SK-MEL-5 (cell line): ENCODE measurements at regions not wholly inside any gene's neighbourhood (a gene's known extent, or its start where the extent isn't known, plus 50 kb on each side); places are given as distances from the start of the nearest gene placed in this dataset.
"Not testable (repeated sequence)": the region's sequence is repeated elsewhere in the genome, so short reads cannot be mapped to it uniquely, and the experiment has no call there.

Experiments used
- DNase-seq: peaks from one replicate; pipeline ENCODE4 v3.0.0-alpha.2; 2016; ENCODE audit warnings: low read depth, low spot score
- in situ Hi-C: cut with HindIII; loops from 2 replicates; pipeline ENCODE4 v1.10.0; 2016; ENCODE audit warnings: low sequenced_read_pairs, high pct_unique_total_duplicates, low pct_unique_long_range_greater_than_20kb

DNA sequence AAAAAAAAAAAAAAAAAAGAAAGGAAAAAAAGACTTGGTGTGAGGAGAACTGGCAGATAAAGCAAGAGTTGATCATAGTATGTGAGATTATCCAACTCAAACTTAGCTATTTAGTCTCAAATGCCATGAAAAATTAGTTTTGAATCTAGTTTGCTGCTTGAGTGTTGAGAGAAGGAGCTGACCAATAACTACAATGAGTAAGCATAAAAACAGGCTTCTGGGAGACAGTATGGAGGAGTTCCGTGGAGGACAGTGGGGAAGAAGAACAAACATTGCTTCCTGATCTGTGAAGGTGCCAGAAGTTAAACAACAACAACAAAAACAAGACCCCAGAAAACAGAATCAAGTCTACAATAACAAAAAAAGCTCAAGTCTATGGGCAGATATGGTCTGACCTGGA, 317.1 kb upstream of the POT1 start:
- DNase-seq, result no peak
- in situ Hi-C loops, result no loop called here

GRCh38 chr7:125241548-125241947, 311.9 kb upstream of the POT1 start:
- no peak for DNase-seq
- in situ Hi-C loops, result no loop called here

DNA sequence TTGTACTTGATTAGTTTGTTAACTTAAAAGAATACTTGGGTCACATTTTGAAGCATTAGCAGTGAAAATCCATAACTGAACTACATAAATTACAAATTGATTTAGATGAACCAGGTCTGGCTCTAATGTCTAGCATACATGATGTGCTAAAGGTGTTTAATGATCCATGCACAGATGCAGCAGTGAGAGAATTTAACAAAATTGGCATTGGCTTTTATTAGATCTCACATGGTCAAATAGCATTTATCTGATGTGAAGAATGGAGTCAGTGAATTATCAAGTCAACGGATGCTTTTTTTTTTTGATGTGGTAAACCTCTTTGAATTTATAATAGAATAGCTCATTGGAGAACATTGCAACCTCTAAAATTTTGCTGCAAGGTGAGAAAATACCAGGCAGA, 293.0 kb upstream of the POT1 start:
- in situ Hi-C loops, result no loop called here
- DNase-seq, result no peak

DNA sequence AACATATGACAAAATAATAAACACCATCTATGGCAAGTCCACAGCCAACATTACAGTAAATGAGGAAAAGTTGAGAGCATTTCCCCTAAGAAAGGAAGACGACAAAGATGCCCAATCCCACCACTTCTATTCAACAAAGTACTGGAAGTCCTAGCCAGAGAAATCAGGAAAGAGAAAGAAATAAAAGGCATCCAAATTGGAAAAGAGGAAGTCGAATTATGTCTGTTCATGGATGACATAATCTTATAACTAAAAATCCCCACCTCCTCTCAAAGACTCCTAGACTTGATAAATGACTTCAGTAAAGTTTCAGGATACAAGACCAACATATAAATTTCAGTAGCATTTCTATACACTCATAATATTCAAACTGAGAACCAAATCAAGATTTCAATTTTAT, 288.5 kb upstream of the POT1 start:
- no peak for DNase-seq
- in situ Hi-C loops, result no loop called here

- in situ Hi-C loops, result no loop called here
- no peak for DNase-seq
These were observed 271.4 kb upstream of the POT1 start for GRCh38 chr7:125201002-125201401.

DNA sequence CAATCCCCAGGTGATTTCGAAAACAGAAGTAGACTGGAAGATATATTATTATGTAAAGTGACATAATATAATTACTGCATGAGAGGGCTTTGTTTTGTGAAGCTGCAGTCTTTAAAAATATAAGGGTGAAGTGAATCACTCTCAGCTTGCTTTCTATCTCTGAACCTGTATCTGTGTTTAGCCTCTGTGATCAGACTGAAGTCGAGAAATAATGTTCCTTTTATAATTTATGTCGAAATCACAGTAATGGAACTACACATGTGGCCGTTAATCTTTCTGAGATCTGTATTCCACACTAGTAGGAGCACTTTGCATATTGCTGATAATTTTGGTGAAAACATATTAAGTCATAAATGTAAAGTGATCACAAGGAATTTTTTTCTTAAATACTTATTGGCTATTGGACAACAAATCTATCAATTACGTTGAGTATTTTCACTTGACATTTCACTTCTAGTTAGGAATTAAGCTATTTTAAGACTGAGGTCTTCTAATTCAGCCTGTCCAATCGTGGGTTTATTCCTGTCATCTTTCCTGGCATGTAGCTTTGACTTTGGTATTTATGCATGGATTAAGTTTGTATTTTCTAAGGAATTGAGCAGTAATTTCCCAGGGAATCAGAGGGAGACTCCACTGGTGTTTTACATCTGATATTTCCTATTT, 268.2 kb upstream of the POT1 start:
- in situ Hi-C loops, result no loop called here
- no peak for DNase-seq

DNA sequence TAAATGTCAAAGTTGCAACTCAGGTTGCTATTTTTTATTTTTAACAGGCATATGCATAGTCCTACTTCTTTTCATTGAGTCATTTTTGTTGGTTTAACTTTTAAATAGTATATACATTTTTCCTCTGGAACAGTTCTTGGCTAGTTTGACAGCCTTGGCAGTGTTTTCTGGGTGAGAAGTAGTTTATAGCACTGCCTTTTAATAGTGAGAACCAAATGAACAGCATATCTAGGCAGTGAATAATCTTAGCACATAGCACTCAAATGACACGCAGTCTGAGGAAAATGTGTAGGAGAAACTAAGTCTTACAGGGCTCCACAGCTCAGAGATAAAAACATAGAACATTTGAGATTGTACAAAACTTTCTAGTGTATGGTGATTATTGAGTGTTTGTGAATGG, 265.5 kb upstream of the POT1 start:
- in situ Hi-C loops, result no loop called here

DNA sequence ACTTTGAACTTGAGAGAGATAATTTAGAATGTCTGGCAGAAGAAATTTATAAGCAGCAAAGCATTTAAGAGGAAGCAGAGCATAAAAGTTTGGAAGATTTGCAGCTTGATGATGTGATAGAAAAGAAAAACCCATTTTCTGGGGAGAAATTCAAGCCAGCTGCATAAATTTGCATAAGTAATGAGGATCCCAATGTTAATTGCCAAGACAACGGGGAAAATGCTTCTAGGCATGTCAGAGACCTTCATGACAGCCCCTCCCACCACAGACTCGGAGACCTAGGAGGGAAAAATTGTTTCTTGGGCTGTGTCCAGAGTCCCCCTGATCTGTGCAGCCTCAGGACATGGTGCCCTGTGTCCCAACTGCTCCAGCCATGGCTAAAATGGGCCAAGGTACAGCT, 263.6 kb upstream of the POT1 start:
- in situ Hi-C loops, result no loop called here
- DNase-seq, result no peak

More for the DNA sequence above, 265.5 kb upstream of the POT1 start:
- DNase-seq, result no peak

GRCh38 chr7:125184801-125185200, 255.2 kb upstream of the POT1 start:
- no peak for DNase-seq
- in situ Hi-C loops, result no loop called here

GRCh38 chr7:125181569-125182267, 252.1 kb upstream of the POT1 start:
- in situ Hi-C loops, result not testable (repeated sequence)
- DNase-seq, result peak; percentile 24

- no peak for DNase-seq
- in situ Hi-C loops, result no loop called here
These were observed 243.9 kb upstream of the POT1 start for GRCh38 chr7:125173571-125173970.

GRCh38 chr7:125169088-125169487, 239.5 kb upstream of the POT1 start:
- DNase-seq, result no peak
- in situ Hi-C loops, result no loop called here

DNA sequence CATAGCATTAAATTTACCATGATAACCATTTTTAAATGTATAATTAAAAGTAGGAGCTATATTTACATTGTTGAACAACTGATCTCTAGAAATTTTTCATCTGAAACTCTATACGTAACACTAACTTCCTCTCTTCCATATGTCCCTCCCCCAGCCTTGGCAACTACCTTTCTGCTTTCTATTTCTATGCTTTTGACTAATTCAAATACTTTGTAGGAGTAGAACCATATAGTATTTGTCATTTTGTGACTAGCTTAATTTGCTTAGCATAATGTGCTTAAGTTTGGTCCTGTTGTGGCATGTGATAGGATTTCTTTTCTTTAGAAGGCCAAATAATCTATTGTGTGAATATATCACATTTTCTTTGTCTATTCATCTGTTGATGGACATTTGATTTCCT, 225.3 kb upstream of the POT1 start:
- in situ Hi-C loops, result no loop called here
- DNase-seq, result no peak

DNA sequence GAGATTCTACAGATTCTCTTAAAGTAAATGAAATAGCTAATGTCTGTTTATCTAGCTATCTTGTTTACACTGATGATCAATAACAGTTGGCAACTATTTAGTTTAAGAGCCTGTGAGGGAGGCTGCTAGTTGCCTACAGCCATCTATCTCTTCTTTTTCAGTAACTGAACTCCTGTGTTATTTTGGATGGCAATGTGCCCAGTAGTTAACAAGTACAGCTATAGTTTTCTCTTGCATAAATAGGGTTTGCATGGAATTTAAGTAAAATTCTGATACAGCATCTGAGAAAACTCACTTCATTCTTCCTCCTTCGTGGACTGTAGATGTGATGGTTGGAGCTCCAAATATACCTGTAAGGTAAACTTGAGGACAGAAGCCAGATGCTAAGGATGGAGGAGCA, 219.5 kb upstream of the POT1 start:
- no peak for DNase-seq
- in situ Hi-C loops, result no loop called here

- in situ Hi-C loops, result no loop called here
- DNase-seq, result no peak
These were observed 217.4 kb upstream of the POT1 start for GRCh38 chr7:125147047-125147446.

DNA sequence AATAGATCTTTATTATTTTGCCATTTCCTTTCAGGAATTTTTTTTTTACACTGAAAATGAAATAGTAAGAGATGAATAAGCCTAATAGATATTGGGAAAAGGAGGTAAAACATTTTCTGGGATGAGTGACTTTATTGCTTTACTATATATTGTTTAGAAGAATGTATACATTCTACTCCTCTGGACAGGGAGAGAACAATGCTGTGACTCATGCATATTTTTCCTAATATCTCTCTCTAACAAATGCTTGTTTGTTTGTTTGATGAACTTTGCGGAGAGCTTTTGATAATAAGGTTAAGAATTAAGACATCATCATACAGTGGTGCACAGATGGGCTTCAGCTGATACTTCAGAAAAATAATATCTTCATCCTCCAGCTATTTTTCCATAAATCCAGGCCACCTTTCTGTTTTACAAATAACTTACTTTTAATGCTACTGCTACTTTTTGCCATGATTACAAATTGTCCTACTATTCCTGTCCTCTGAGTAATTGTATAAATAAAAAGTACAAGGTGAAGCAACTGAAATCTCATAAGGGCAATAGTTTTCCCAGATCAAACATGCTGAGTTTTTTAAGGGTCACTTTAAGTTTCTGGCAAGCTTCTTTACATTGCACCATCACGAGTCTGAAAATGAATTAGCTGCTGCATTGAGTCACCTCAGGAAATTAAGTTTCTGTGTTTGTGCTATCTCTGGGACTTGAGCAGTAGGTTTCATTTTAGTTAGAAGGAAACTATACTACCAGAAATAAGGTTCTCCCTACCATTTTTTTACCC, 207.3 kb upstream of the POT1 start:
- in situ Hi-C loops, result no loop called here
- DNase-seq, result peak; percentile 54

- peak; percentile 60 for DNase-seq
These were observed 206.7 kb upstream of the POT1 start for GRCh38 chr7:125136341-125136740.

GRCh38 chr7:125130173-125130572, 200.5 kb upstream of the POT1 start:
- DNase-seq, result no peak
- in situ Hi-C loops, result no loop called here

More at GRCh38 chr7:125136341-125136740, 206.7 kb upstream of the POT1 start:
- in situ Hi-C loops, result no loop called here

DNA sequence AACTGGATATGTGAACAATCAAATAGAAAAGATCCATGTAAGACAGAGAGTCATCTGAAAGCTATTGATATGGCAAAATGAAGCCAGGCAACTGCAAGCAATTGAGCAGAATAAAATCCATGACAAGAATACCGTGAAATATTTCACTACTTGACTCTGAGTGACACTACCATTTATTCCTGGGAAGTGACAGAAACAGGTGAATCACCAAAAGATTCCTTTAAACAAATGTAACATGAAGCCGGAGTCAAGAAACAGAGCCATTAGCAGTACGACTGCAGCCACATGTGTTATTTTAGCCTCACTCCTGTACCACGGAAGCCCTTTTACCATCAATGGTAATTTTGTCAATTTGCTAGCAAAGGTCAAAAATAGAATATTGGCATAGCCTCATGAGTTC, 197.7 kb upstream of the POT1 start:
- in situ Hi-C loops, result no loop called here
- no peak for DNase-seq
